ENCODE measurements at regions not wholly inside any gene's neighbourhood (a gene's known extent, or its start where the extent isn't known, plus 50 kb on each side); places are given as distances from the start of the nearest gene placed in this dataset.

- TF ChIP-seq POLR2A (IDR thresholded peaks at IDR 0.05) = no peak
- TF ChIP-seq CTCF (IDR thresholded peaks at IDR 0.05) = no peak
These were observed 60.8 kb downstream of the KCTD12 start for GRCh38 chr13:76825430-76825829.

Data from body of pancreas (tissue), 4 donors.